HCT116 (cell line): ENCODE measurements at regions not wholly inside any gene's neighbourhood (a gene's known extent, or its start where the extent isn't known, plus 50 kb on each side); places are given as distances from the start of the nearest gene placed in this dataset.

ENCODE experiments used
- ATAC-seq: fragments of 200-7000 bp; cut with Tn5 transposase; 2 replicates; pipeline ENCODE4 v1.9.1; 2020; ENCODE audit warnings: mild to moderate bottlenecking, moderate library complexity
- BruUV-seq: library from RNA; stranded (reverse); fragments of 400-500 nt; replicated peaks from 2 replicates; lab custom pipeline; 2021; lab: Mats Ljungman, UMichigan
- CTCF ChIA-PET: fragments of 300-600 bp; sonication (Branson Sonifier 250); formaldehyde crosslinking; loops from one replicate; lab custom pipeline; 2021; ENCODE audit warnings: antibody characterized with exemption; lab: Charles Lee
- POLR2A ChIA-PET: fragments of 300-600, 350-600 bp; sonication (Branson Sonifier 250); formaldehyde crosslinking; loops from one replicate; lab custom pipeline; 2021; ENCODE audit warnings: antibody characterized with exemption; lab: Charles Lee
- RAD21 ChIA-PET, 2 experiments: fragments of 300-600 bp; sonication (Branson Sonifier 250); formaldehyde crosslinking; loops; one replicate each; lab custom pipeline; 2023; ENCODE audit warnings: low total read pairs in 2 of 2; ENCODE audit not compliant: uncharacterized antibody in 2 of 2, unreplicated experiment in 2 of 2, low non-redundant PET in 1 of 2; lab: Charles Lee
- DNase-seq: peaks from one replicate; pipeline ENCODE4 v3.0.0-alpha.2; 2010; ENCODE audit warnings: low read depth, low spot score
- H2AFZ ChIP-seq: fragments of 200-600 bp; shearing (Covaris generic), sonication (generic); 2 replicates; pipeline ENCODE4 v1.6.1; 2017; ENCODE audit warnings: low read depth, mixed run types, mixed read lengths, antibody characterized with exemption, low read length; ENCODE audit not compliant: poor library complexity, severe bottlenecking
- H3K27ac ChIP-seq: 2 replicates; pipeline ENCODE4 v1.5.1; 2012; ENCODE audit warnings: low read depth, low read length
- H3K27me3 ChIP-seq: fragments of 200-600 bp; sonication (generic); 2 replicates; pipeline ENCODE4 v1.6.1; 2016; ENCODE audit warnings: mixed run types, low read length, mixed read lengths; ENCODE audit not compliant: insufficient read depth
- H3K36me3 ChIP-seq, 2 experiments: fragments of 200-500 bp in 1 of 2; fragments of 200-600 bp in 1 of 2; sonication (Bioruptor generic) in 1 of 2; sonication (generic) in 1 of 2; 2 replicates each; pipeline versions ENCODE4 v1.5.1 to v1.6.1; 2014 to 2016; ENCODE audit warnings: low read length in 2 of 2, inconsistent platforms in 1 of 2, mixed read lengths in 1 of 2, mixed run types in 1 of 2; ENCODE audit not compliant: insufficient read depth in 2 of 2, control insufficient read depth in 1 of 2
- H3K4me1 ChIP-seq, 2 experiments: fragments of 200-600 bp in 1 of 2; sonication (generic) in 1 of 2; 2 replicates each; pipeline versions ENCODE4 v1.5.1 to v1.6.1; 2012 to 2017; ENCODE audit warnings: low read length in 2 of 2, inconsistent platforms in 1 of 2, mild to moderate bottlenecking in 1 of 2, mixed read lengths in 1 of 2, mixed run types in 1 of 2, moderate library complexity in 1 of 2; ENCODE audit not compliant: insufficient read depth in 2 of 2, control insufficient read depth in 1 of 2
- H3K4me2 ChIP-seq: fragments of 200-600 bp; sonication (generic); 2 replicates; pipeline ENCODE4 v1.6.1; 2017; ENCODE audit warnings: mixed run types, low read length, mixed read lengths
- H3K4me3 ChIP-seq, 2 experiments: fragments of 200-600 bp in 1 of 2; sonication (generic) in 1 of 2; replicated peaks in 1 of 2; 2 replicates each; pipeline ENCODE4 v1.5.1; 2011 to 2016; ENCODE audit warnings: low read length in 2 of 2, control low read depth in 1 of 2, low read depth in 1 of 2, mild to moderate bottlenecking in 1 of 2, mixed read lengths in 1 of 2, mixed run types in 1 of 2
- H3K79me2 ChIP-seq: fragments of 200-600 bp; sonication (generic); 2 replicates; pipeline ENCODE4 v1.6.1; 2017; ENCODE audit warnings: mild to moderate bottlenecking, mixed run types, low read length, moderate library complexity, mixed read lengths; ENCODE audit not compliant: insufficient read depth
- H3K9ac ChIP-seq: fragments of 200-600 bp; sonication (generic); 2 replicates; pipeline ENCODE4 v1.6.1; 2016; ENCODE audit warnings: low read length, mixed read lengths
- H3K9me2 ChIP-seq: fragments of 200-600 bp; sonication (generic), shearing (Covaris generic); 2 replicates; pipeline ENCODE4 v1.6.1; 2017; ENCODE audit warnings: mixed run types, mild to moderate bottlenecking, moderate library complexity; ENCODE audit not compliant: insufficient read depth
- H3K9me3 ChIP-seq, 2 experiments: fragments of 200-500 bp in 1 of 2; fragments of 200-600 bp in 1 of 2; sonication (Bioruptor generic) in 1 of 2; sonication (generic) in 1 of 2; 2 replicates each; pipeline ENCODE4 v1.6.1; 2014 to 2017; ENCODE audit warnings: low read length in 2 of 2, mixed read lengths in 2 of 2, inconsistent platforms in 1 of 2, low read depth in 1 of 2, mild to moderate bottlenecking in 1 of 2, mixed run types in 1 of 2, moderate library complexity in 1 of 2; ENCODE audit not compliant: control insufficient read depth in 1 of 2, insufficient read depth in 1 of 2
- H4K20me1 ChIP-seq: fragments of 200-600 bp; sonication (generic), shearing (Covaris generic); 2 replicates; pipeline ENCODE4 v1.6.1; 2017; ENCODE audit warnings: mixed run types, mild to moderate bottlenecking, moderate library complexity; ENCODE audit not compliant: insufficient read depth
- CBX3 ChIP-seq: IDR thresholded peaks from 2 replicates; pipeline ENCODE4 v1.6.1; 2012; ENCODE audit warnings: low read depth
- CEBPB ChIP-seq: IDR thresholded peaks from 2 replicates; pipeline ENCODE4 v1.6.1; 2012; ENCODE audit warnings: low read depth
- ELF1 ChIP-seq: IDR thresholded peaks from 2 replicates; pipeline ENCODE4 v1.6.1; 2012; ENCODE audit warnings: low read depth, borderline replicate concordance
- POLR2AphosphoS5 ChIP-seq: IDR thresholded peaks from 2 replicates; pipeline ENCODE4 v1.6.1; 2011; ENCODE audit warnings: mild to moderate bottlenecking, low read depth, low read length, moderate library complexity
- RAD21 ChIP-seq: IDR thresholded peaks from 2 replicates; pipeline ENCODE4 v1.6.1; 2012; ENCODE audit warnings: low read depth, mild to moderate bottlenecking
- SIN3A ChIP-seq: IDR thresholded peaks from 2 replicates; pipeline ENCODE4 v1.6.1; 2012; ENCODE audit warnings: low read depth
- SP1 ChIP-seq: IDR thresholded peaks from 2 replicates; pipeline ENCODE4 v1.6.1; 2012; ENCODE audit warnings: low read depth
- ZNF274 ChIP-seq: fragments of 200-500 bp; sonication (Bioruptor generic); IDR thresholded peaks from 2 replicates; pipeline ENCODE4 v1.6.1; 2014; ENCODE audit warnings: mild to moderate bottlenecking, low read depth, low read length, inconsistent platforms
- intact Hi-C: fragments of 100-400 bp; cut with micrococcal nuclease; formaldehyde crosslinking; loops from 2 replicates; pipeline ENCODE4 v1.10.0; 2022
- TF ChIP-seq, protein P1 (sequence below): IDR thresholded peaks from 2 replicates; pipeline ENCODE4 v1.6.1; 2012; ENCODE audit warnings: low read depth
- TF ChIP-seq, protein P2 (sequence below), 3 experiments: fragments of 200-600 bp in 1 of 3; sonication (generic) in 1 of 3; IDR thresholded peaks in 2 of 3; conservative IDR thresholded peaks in 1 of 3; 2 replicates each; pipeline ENCODE4 v1.5.1; 2012 to 2017; ENCODE audit warnings: low read depth in 2 of 3, low read length in 2 of 3, antibody characterized with exemption in 1 of 3, borderline replicate concordance in 1 of 3, control low read depth in 1 of 3, mild to moderate bottlenecking in 1 of 3, mixed read lengths in 1 of 3, mixed run types in 1 of 3, moderate library complexity in 1 of 3; ENCODE audit not compliant: insufficient read depth in 1 of 3
- TF ChIP-seq, protein P3 (sequence below): IDR thresholded peaks from 2 replicates; pipeline ENCODE4 v1.6.1; 2012

DNA sequence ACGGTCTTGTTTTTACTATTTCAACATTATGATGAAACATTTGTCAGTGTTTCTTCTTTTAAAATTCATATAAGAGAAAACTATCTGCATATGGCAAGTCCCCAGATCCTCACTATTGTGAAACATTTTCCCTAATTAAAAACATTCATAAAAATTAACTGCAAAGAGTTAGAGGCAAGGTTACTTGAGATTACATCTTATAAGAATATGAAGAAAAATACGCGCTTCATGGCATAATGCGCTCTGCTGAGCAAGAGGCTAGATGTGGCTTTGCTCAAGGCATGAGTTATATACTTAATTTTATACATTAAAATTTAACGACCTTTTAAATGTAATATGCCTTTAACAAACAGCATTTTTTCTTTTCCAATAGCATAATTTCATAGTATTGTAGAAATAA lies 166.4 kb upstream of the RPRM start:
- DNase-seq: no peak
- H3K36me3 ChIP-seq: no peaks in the 10 kb centered on the region
- POLR2A ChIA-PET: no interaction called here
- H3K4me3 ChIP-seq: no peak overlapping the region
- TF ChIP-seq, protein P1, sequence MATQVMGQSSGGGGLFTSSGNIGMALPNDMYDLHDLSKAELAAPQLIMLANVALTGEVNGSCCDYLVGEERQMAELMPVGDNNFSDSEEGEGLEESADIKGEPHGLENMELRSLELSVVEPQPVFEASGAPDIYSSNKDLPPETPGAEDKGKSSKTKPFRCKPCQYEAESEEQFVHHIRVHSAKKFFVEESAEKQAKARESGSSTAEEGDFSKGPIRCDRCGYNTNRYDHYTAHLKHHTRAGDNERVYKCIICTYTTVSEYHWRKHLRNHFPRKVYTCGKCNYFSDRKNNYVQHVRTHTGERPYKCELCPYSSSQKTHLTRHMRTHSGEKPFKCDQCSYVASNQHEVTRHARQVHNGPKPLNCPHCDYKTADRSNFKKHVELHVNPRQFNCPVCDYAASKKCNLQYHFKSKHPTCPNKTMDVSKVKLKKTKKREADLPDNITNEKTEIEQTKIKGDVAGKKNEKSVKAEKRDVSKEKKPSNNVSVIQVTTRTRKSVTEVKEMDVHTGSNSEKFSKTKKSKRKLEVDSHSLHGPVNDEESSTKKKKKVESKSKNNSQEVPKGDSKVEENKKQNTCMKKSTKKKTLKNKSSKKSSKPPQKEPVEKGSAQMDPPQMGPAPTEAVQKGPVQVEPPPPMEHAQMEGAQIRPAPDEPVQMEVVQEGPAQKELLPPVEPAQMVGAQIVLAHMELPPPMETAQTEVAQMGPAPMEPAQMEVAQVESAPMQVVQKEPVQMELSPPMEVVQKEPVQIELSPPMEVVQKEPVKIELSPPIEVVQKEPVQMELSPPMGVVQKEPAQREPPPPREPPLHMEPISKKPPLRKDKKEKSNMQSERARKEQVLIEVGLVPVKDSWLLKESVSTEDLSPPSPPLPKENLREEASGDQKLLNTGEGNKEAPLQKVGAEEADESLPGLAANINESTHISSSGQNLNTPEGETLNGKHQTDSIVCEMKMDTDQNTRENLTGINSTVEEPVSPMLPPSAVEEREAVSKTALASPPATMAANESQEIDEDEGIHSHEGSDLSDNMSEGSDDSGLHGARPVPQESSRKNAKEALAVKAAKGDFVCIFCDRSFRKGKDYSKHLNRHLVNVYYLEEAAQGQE: no peak
- TF ChIP-seq ELF1: no peak
- no peak for TF ChIP-seq ZNF274
- TF ChIP-seq, all 23 proteins: peak for 0
- H3K4me1 ChIP-seq: no peaks in the 10 kb centered on the region
- no peak overlapping the region for H3K27ac ChIP-seq
- no peak for ATAC-seq
- ChIA-PET CTCF (no interaction called here), RAD21 (no interaction called here)
- H3K9me3 ChIP-seq: no peaks in the 10 kb centered on the region
- no peaks in the 10 kb centered on the region for H3K79me2 ChIP-seq
- BruUV-seq: no TSS peak
- no peak overlapping the region for H3K4me2 ChIP-seq
- H3K9ac ChIP-seq: no peak overlapping the region
- H4K20me1 ChIP-seq: no peaks in the 10 kb centered on the region
- H3K27me3 ChIP-seq: no peaks in the 10 kb centered on the region
- no peak overlapping the region for H2AFZ ChIP-seq
- intact Hi-C loops: no loop called here
- H3K9me2 ChIP-seq: no peaks in the 10 kb centered on the region

DNA sequence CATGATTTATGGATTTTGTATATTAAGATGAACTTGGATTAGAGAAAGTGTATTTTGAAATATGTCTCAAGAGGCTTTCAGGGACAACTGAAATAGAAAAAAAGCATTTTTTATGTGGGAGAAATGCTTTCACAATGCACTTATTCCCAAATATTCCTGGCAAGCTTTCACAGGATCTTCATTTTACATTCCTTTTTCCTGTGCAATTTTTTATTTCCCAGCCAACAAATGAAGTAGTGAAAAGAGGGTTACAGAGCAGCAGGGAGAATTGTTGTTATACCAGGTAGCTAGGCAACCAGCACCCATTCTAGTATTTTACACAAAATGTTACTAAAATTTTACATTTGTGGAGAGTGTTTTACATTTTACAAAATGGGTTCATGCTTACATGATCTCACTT lies 167.0 kb upstream of the RPRM start:
- ATAC-seq: no peak
- POLR2A ChIA-PET: no interaction called here
- no TSS peak for BruUV-seq
- H3K27me3 ChIP-seq: no peaks in the 10 kb centered on the region
- no peak overlapping the region for H3K9ac ChIP-seq
- DNase-seq: no peak
- no peak overlapping the region for H3K4me3 ChIP-seq
- no peak overlapping the region for H3K27ac ChIP-seq
- RAD21 ChIA-PET: no interaction called here
- H3K9me3 ChIP-seq: no peaks in the 10 kb centered on the region
- H3K36me3 ChIP-seq: no peaks in the 10 kb centered on the region
- no peaks in the 10 kb centered on the region for H3K4me1 ChIP-seq
- no peaks in the 10 kb centered on the region for H3K9me2 ChIP-seq
- H2AFZ ChIP-seq: no peak overlapping the region
- intact Hi-C loops: no loop called here
- H4K20me1 ChIP-seq: no peaks in the 10 kb centered on the region
- H3K79me2 ChIP-seq: no peaks in the 10 kb centered on the region
- CTCF ChIA-PET: no interaction called here
- no peak overlapping the region for H3K4me2 ChIP-seq
- TF ChIP-seq, protein P1: no peak
- no peak for TF ChIP-seq ZNF274
- TF ChIP-seq, protein P2, sequence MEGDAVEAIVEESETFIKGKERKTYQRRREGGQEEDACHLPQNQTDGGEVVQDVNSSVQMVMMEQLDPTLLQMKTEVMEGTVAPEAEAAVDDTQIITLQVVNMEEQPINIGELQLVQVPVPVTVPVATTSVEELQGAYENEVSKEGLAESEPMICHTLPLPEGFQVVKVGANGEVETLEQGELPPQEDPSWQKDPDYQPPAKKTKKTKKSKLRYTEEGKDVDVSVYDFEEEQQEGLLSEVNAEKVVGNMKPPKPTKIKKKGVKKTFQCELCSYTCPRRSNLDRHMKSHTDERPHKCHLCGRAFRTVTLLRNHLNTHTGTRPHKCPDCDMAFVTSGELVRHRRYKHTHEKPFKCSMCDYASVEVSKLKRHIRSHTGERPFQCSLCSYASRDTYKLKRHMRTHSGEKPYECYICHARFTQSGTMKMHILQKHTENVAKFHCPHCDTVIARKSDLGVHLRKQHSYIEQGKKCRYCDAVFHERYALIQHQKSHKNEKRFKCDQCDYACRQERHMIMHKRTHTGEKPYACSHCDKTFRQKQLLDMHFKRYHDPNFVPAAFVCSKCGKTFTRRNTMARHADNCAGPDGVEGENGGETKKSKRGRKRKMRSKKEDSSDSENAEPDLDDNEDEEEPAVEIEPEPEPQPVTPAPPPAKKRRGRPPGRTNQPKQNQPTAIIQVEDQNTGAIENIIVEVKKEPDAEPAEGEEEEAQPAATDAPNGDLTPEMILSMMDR (IDR thresholded peaks at IDR 0.05 in 2 of 3, conservative IDR thresholded peaks at IDR 0.05 in 1 of 3; ENCODE audit: borderline replicate concordance in 1 of 3, insufficient read depth in 1 of 3, low read depth in 2 of 3, low read length in 2 of 3): no peak
- no peak for TF ChIP-seq CBX3
- no peak for TF ChIP-seq POLR2AphosphoS5
- no peak for TF ChIP-seq SP1
- TF ChIP-seq SIN3A: no peak
- TF ChIP-seq, protein P3, sequence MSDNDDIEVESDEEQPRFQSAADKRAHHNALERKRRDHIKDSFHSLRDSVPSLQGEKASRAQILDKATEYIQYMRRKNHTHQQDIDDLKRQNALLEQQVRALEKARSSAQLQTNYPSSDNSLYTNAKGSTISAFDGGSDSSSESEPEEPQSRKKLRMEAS: no peak
- no peak for TF ChIP-seq CEBPB
- no peak for TF ChIP-seq RAD21
